NCI-H446 (cell line): ENCODE measurements at regions not wholly inside any gene's neighbourhood (a gene's known extent, or its start where the extent isn't known, plus 50 kb on each side); places are given as distances from the start of the nearest gene placed in this dataset.

Experiments
- DNase-seq, 2 experiments: peaks; one replicate each; lab custom pipeline; 2025; lab: John Stamatoyannopoulos, UW

- no peak for DNase-seq
Measured at GRCh38 chr5:5005353-5005752, 134.8 kb upstream of the ADAMTS16 start.

- DNase-seq: no peak
Measured at GRCh38 chr5:5006548-5006947, 133.6 kb upstream of the ADAMTS16 start.

GRCh38 chr5:5009240-5009639, 130.9 kb upstream of the ADAMTS16 start:
- no peak for DNase-seq

DNA sequence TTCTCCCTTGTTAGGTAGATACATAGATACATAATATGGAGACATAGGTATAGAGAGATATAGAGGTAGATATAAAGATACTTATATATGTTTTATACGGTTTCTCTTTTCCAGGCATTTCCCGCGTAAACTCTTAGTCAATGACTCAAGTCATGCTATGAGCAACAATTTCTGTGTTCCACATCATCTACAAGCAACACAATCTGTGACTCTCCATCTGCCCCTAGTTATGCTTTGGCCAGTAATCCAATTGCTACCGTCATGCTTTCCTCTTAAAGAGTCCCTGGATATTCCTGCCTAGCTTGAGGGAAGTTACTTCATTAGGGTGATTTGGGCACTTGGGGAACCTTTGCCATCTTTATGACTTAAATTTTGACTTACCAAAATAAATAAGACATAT, 129.0 kb upstream of the ADAMTS16 start:
- no peak for DNase-seq

- DNase-seq: no peak
Measured at GRCh38 chr5:5014586-5015235, 125.4 kb upstream of the ADAMTS16 start.

DNA sequence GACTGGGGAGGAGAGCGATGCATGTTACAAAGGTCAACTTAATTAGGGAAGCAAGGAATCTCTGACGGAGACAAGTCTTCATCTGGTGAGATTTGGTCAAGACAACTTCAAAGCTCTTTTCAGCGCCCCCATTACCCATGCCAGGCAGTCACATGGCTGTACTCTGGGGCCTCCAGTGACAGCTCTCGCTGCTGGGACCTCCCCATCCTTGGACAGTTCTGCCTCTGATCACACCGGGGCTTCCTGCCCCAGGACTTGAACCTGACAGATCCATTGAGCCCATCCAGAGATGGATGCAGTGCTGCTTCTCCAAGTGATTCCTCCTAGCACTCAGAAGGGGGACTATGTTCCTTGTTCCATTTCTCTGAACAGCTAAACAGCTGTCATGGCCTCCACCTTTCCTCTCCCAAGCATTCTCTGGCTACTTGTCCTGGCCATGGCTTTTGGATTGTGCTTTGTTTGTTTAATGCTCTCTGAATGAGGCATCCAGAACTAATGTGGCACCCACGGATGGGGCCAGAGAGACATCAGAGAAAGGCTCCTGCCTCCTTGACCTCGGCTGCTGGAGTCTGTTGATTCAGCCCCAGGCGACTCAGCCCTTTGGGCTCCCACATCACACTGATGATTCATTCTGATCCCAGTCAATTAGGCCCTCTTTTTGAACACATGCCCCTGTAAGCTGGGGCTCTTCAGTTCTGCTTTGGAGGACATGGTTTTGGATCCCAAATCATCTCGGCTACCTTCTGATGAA, 122.1 kb upstream of the ADAMTS16 start:
- DNase-seq: no peak

- no peak for DNase-seq
Measured at GRCh38 chr5:5018578-5018970, 121.6 kb upstream of the ADAMTS16 start.

DNA sequence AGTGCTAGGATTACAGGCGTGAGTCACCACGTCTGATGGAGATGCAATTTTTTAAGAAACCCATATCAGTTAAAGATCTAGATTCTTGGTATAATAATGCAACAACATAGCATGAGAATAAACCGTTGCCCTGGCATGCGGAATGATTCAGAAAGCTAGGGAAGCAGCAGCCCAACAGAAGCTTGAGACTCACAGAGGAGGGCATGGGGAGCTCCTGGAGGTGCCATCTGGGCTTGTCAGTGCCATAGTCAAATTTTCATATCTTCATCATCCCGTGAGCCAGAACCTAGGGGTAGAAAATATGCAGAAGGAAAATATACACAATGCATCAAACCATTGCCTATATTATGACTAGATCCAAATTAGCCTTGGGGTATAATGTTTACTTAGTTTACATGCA, 118.7 kb upstream of the ADAMTS16 start:
- no peak for DNase-seq

- DNase-seq: no peak
Measured at GRCh38 chr5:5025098-5025773, 114.9 kb upstream of the ADAMTS16 start.

DNA sequence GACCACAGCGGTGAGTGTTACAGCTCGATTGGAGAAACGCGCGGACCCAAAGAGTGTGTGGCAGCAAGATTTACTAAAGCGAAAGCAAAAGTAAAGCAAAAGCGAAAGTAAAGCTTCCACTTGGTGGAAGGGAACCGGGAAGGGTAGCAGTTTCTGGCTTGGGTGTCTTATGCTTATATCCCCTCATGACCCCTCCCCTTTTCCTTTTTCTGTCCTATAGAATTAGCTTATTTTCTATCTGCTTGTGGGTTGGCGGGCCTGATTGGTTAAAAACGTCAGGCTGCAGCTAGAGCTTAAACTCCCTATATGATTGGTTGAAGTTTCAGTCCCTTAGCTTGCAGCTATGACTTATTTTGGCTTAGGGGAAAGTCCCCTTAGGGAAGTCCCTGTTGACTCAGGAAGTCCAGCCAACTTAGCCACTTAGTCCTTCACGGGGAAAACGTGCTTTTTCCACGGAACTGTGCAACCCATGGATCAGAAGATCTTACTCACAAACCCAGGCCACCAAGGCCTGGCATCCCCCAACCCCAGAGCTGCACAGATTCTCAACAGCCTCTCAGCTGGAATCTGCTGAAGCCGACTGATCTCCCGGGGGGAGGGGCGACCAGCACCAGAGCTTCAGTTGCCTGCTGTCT, 114.2 kb upstream of the ADAMTS16 start:
- no peak for DNase-seq

- no peak for DNase-seq
Measured at GRCh38 chr5:5026409-5026785, 113.7 kb upstream of the ADAMTS16 start.

DNA sequence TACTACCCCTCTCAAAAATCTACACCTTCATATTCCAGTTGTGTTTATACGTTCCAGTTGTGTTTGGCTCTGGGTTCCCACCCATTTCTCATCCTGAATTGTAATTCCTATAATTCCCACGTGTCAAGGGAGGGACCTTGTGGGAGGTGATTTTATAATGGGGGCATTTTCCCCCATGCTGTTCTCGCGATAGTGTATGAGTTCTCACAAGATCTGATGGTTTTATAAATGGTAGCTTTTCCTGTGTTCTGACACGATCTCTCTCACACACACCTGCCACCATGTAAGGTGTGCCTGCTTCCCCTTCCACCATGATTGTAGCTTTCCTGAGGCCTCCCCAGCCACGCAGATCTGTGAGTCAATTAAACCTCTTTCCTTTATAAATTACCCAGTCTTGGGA, 108.5 kb upstream of the ADAMTS16 start:
- DNase-seq: no peak

DNA sequence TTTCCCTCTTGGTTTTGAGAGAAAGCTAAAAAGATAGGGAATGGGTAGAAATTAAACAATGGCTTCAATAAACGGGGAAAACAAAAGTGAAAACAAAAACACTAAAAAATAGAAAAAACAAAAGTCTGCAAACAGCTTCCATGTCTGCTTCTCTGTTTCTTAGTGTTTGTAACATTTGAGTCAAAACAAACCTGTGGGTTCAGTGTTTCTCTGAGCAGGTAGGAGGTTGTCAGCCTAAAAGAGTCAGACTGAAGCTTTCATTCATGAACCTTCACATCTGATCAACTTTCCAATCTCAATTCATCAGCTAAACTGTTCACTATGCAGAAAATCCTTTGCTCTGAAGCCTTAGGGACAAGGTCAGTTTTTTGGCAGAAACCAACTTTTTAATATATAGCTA, 102.5 kb upstream of the ADAMTS16 start:
- no peak for DNase-seq

DNA sequence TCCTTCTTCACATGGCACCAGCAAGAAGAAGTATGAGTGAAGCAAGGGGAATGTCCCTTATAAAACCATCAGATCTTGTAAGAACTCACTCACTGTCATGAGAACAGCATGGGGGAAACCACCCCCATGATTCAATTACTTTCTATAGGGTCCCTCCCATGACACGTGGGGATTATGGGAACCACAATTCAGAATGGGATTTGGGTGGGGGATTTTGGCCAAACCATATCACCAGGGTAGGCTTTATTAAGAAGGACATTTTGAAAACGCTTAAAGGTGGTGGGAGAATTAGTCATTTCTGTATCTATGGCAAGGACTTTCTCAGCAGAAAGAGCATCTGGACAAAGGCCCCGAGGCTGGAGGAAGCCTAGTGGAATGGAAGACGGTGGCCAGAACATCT, 100.2 kb upstream of the ADAMTS16 start:
- no peak for DNase-seq

- no peak for DNase-seq
Measured at GRCh38 chr5:5040712-5041111, 99.4 kb upstream of the ADAMTS16 start.

GRCh38 chr5:5042806-5043205, 97.3 kb upstream of the ADAMTS16 start:
- no peak for DNase-seq

DNA sequence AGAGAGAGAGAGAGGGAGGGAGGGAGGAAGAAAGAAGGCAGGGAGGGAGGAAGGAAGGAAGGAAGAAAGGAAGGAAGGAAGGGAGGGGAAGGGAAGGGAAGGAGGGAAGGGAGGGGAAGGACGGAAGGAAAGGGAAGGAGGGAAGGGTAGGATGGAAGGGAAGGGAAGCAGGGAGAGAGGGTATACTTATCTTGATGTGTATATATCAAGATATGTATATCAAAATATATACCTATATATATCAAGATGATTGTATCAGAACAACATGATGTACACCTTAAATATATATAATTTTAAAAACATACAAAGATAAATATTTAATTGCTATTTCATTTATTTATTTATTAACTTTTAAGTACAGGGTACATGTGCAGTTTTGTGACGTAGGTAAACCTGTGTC, 96.8 kb upstream of the ADAMTS16 start:
- no peak for DNase-seq

DNA sequence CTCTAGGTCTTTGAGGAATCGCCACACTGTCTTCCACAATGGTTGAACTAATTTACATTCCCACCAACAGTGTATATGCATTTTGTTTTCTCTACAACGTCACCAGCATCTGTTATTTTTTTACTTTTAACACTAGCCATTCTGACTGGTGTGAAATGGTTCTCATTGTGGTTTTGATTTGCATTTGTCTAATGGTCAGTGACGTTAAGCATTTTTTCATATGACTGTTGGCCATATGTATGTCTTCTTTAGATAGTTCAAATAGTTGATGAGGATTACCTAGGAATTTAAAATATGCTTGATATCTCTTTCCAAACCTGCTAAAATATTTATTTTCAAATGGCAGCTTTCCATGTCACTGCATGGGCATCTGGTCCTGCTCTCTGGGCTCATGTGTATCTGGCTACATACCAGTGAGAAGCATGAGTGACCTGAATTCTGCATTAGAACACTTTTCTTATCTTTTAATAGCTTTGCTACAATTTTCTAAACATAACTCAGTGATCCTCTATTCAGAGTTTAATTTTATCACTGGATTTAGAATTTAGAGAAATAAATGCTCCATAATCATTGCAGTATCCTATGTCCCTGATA, 95.8 kb upstream of the ADAMTS16 start:
- no peak for DNase-seq

GRCh38 chr5:5046680-5047502, 93.2 kb upstream of the ADAMTS16 start:
- no peak for DNase-seq

DNA sequence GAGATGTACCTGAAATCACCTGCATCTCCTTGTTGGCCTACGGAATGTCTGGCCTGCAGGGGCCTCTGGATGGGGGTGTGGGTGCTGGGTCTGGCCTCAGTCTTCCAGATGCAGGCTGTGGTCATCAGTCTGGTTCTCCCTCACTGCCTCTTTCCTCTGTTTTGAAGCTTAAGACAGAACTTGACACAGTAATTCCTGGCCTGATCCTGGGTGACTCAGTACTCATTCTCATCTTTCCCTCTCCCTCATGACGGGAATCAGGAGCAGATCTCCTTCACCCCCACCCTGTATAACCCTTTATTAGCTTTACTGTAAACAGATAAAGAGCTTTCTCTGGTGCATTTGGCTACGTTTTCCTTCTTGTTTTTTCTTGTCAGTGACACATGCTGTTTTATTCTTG, 89.3 kb upstream of the ADAMTS16 start:
- DNase-seq: no peak

- no peak for DNase-seq
Measured at GRCh38 chr5:5055712-5056111, 84.4 kb upstream of the ADAMTS16 start.

DNA sequence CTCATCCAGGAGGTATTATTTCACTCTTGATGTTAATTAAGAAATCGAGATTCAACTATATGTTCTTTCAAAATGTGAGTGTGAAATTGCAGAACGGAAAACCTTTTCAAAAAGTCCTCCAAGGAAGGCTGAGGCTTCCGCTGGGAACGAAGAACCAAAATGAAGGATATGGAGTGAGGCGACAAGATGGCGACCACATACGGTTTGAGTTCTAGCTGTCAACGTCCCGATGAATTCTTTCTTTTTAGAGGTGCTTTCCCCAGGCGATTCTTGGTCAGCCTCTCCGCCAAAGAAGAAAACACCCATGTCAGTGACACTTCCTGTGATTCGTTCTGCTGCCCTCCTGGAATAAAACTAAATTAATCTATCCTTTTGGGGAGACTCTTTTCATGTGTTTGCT, 78.3 kb upstream of the ADAMTS16 start:
- no peak for DNase-seq
